Osteocyte (in vitro differentiated cells): ENCODE measurements at regions not wholly inside any gene's neighbourhood (a gene's known extent, or its start where the extent isn't known, plus 50 kb on each side); places are given as distances from the start of the nearest gene placed in this dataset.
A peak's percentile ranks its signal among the peaks of the same experiment; 100 is the strongest.
"Not testable (repeated sequence)": the region's sequence is repeated elsewhere in the genome, so short reads cannot be mapped to it uniquely, and the experiment has no call there.

Experiments used
- DNase-seq: peaks from one replicate; pipeline ENCODE4 v3.0.0; 2021; ENCODE audit warnings: mixed read lengths; ENCODE audit not compliant: unreplicated experiment; ENCODE audit errors: extremely low spot score
- H3K27ac Mint-ChIP-seq: one replicate; pipeline ENCODE4 v1.8.0; 2021; ENCODE audit warnings: mild to moderate bottlenecking, mixed read lengths; ENCODE audit not compliant: unreplicated experiment
- H3K27me3 Mint-ChIP-seq: one replicate; pipeline ENCODE4 v1.8.0; 2021; ENCODE audit warnings: mixed read lengths; ENCODE audit not compliant: unreplicated experiment
- H3K36me3 Mint-ChIP-seq: one replicate; pipeline ENCODE4 v1.8.0; 2021; ENCODE audit warnings: mixed read lengths; ENCODE audit not compliant: unreplicated experiment
- H3K4me1 Mint-ChIP-seq: one replicate; pipeline ENCODE4 v1.8.0; 2021; ENCODE audit warnings: mixed read lengths; ENCODE audit not compliant: unreplicated experiment
- H3K4me3 Mint-ChIP-seq: one replicate; pipeline ENCODE4 v1.8.0; 2021; ENCODE audit warnings: mild to moderate bottlenecking, moderate library complexity, mixed read lengths; ENCODE audit not compliant: unreplicated experiment
- H3K9me3 Mint-ChIP-seq: one replicate; pipeline ENCODE4 v1.8.0; 2021; ENCODE audit warnings: mixed read lengths; ENCODE audit not compliant: unreplicated experiment
- CTCF ChIP-seq: fragments of 200-600 bp; sonication (generic); IDR thresholded peaks from 2 replicates; pipeline ENCODE4 v1.5.0; 2021; ENCODE audit warnings: antibody characterized with exemption, mild to moderate bottlenecking, moderate library complexity

GRCh38 chr19:13637664-13638063 lies 126.7 kb upstream of the MRI1 start:
- H3K4me3 Mint-ChIP-seq, result no peak overlapping the region
- DNase-seq, result no peak
- no peak for TF ChIP-seq CTCF
- no peak overlapping the region for H3K27ac Mint-ChIP-seq
- peaks cover 7% of the 10 kb centered on the region for H3K27me3 Mint-ChIP-seq
- no peaks in the 10 kb centered on the region for H3K36me3 Mint-ChIP-seq
- peaks cover 6% of the 10 kb centered on the region for H3K9me3 Mint-ChIP-seq
- peaks cover 13% of the 10 kb centered on the region for H3K4me1 Mint-ChIP-seq

- Mint-ChIP-seq H3K27ac (no peak overlapping the region), H3K36me3 (no peaks in the 10 kb centered on the region), H3K9me3 (peaks cover 5% of the 10 kb centered on the region), H3K4me1 (peaks cover 18% of the 10 kb centered on the region), H3K4me3 (no peak overlapping the region), H3K27me3 (peaks cover 4% of the 10 kb centered on the region)
- TF ChIP-seq CTCF, result no peak
- DNase-seq, result no peak
These were observed 128.4 kb upstream of the CACNA1A start for GRCh38 chr19:13634658-13635057.

- no peaks in the 10 kb centered on the region for H3K27me3 Mint-ChIP-seq
- no peaks in the 10 kb centered on the region for H3K9me3 Mint-ChIP-seq
- no peak overlapping the region for H3K4me3 Mint-ChIP-seq
- H3K4me1 Mint-ChIP-seq, result peaks cover 18% of the 10 kb centered on the region
- no peak for TF ChIP-seq CTCF
- H3K27ac Mint-ChIP-seq, result peak overlapping the region; percentile 70
- no peaks in the 10 kb centered on the region for H3K36me3 Mint-ChIP-seq
- no peak for DNase-seq
These were observed 127.2 kb upstream of the CACNA1A start for GRCh38 chr19:13633522-13633922.

- H3K4me3 Mint-ChIP-seq, result no peak overlapping the region
- no peaks in the 10 kb centered on the region for H3K9me3 Mint-ChIP-seq
These were observed 126.8 kb upstream of the CACNA1A start for GRCh38 chr19:13633109-13633508.

GRCh38 chr19:13632164-13632563 lies 125.9 kb upstream of the CACNA1A start:
- not testable (repeated sequence) for H3K27ac Mint-ChIP-seq, H3K9me3 Mint-ChIP-seq, H3K4me3 Mint-ChIP-seq, H3K36me3 Mint-ChIP-seq, DNase-seq, H3K27me3 Mint-ChIP-seq
- H3K4me1 Mint-ChIP-seq, result peaks cover 18% of the 10 kb centered on the region

More at GRCh38 chr19:13633109-13633508, 126.8 kb upstream of the CACNA1A start:
- Mint-ChIP-seq H3K27me3 (no peaks in the 10 kb centered on the region), H3K4me1 (peaks cover 18% of the 10 kb centered on the region), H3K36me3 (no peaks in the 10 kb centered on the region), H3K27ac (peak overlapping the region; percentile 70)
- TF ChIP-seq CTCF, result no peak
- peak; percentile 89 for DNase-seq
